HG02885 (cell line): ENCODE measurements at regions not wholly inside any gene's neighbourhood (a gene's known extent, or its start where the extent isn't known, plus 50 kb on each side); places are given as distances from the start of the nearest gene placed in this dataset.
A peak's percentile ranks its signal among the peaks of the same experiment; 100 is the strongest.
"Not testable (repeated sequence)": the region's sequence is repeated elsewhere in the genome, so short reads cannot be mapped to it uniquely, and the experiment has no call there.

Experiments
- ATAC-seq: cut with Tn5 transposase; IDR thresholded peaks from one replicate; pipeline ENCODE4 v1.9.1; 2021; ENCODE audit warnings: mild to moderate bottlenecking; ENCODE audit not compliant: unreplicated experiment, poor library complexity

DNA sequence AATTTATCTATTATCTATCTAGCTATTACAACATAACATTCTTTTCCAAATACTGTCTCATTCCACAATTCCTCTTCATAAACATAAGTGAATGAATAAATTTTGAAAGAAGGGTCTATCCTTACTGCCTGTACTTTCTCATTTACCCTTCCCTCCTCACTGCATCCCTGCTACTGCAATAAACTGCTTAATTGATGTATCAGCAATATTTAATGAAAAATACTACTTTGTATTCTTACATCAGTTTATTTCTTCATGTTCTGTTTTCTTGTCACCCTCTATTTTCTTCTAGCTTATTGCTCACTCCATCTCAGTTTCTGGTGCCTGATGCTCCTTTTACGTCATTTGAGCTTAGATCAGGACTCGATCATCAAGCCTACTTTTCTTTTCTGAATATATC lies 695.7 kb upstream of the ATXN7L3B start:
- ATAC-seq = no peak

- no peak for ATAC-seq
Measured at GRCh38 chr12:73863546-73863945, 674.1 kb upstream of the ATXN7L3B start.

DNA sequence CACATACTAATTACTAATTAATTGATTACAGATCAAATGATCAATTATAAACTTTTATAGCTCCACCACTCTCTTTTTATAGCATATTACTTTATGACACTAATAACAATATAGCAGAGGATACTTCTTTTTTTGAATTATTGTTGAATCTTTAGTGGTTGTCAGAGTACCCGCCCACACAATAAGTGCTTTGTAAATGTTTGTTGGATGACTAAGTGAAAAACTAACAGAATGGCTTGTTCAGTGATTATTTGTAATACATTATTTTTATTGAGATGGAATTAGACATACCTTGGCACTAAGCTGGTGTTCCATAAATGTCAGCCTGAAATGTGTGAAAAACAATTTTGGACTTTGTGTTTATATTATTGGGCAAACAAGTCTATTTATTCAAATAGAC lies 670.5 kb upstream of the ATXN7L3B start:
- no peak for ATAC-seq

DNA sequence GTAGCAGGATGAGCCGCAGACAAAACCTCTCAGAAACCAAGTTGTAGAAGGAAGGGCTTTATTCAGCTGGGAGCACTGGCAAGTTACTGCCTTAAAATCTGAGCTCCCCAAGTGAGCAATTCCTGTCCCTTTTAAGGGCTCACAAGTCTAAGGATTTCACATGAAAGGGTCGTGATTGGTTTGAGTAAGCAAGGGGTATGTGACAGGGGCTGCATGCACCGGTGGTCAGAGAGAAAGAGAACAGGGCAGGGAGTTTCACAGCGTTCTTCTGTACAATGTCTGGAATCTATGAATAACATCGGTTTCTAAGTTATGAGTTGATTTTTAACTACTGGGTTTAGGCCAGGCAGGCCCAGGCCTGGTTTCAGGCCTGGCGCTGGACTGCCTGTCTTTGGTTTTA lies 660.3 kb upstream of the ATXN7L3B start:
- ATAC-seq = not testable (repeated sequence)

DNA sequence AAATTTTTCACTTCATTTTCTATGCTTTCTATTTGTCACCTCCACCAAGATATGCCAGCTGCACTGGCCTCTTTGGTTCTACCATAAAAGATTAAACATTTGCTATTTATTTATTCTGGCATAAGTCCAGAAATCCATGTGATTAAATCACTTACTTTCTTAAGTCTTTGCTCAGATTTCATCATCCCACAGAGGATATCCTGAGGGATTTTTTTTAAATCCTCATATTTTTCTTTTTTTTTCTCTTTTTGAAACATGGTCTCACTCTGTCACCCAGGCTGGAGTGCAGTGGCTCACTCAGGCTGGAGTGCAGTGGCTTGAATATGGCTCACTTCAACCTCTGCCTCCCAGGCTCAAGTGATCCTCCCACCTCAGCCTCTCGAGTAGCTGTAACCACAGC lies 645.4 kb upstream of the ATXN7L3B start:
- ATAC-seq = no peak

DNA sequence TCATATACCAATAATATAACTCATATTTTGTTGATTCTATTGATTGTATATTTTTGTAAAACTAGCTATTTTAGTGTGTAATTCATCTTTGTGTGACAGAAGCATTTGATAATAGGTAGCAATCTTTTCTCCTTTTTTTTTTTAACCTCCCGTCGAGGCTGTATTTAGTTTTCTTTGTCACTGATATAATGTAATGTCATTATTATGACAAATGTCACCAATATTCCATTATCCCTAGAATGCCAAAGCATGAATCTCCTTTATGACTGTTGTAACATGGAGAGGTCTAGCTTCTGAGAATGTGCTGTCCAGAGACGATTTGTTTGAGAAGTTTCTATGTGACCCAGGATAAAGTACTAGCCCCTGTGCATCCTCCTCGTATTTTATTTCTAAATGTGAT lies 639.0 kb upstream of the ATXN7L3B start:
- no peak for ATAC-seq

GRCh38 chr12:73902260-73902659 lies 635.4 kb upstream of the ATXN7L3B start:
- no peak for ATAC-seq

DNA sequence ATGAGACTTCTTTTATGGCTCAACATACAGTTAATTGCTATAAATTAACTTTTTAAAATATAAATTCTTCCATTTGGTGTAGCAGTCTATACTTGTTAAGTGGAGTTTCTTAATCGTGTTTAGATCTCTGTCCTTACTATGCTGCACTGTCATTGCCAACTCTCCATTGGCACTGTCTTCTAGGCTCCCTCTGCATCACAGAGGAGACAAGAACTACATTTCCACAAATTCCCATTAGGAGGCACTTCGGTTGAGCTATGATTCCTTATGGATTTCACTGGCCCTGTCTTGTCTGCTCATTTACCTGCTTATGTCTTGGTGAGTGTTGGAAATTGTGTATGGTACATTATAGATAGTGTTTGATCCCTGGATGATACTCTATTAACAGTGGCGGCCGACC lies 630.9 kb upstream of the ATXN7L3B start:
- ATAC-seq = no peak

DNA sequence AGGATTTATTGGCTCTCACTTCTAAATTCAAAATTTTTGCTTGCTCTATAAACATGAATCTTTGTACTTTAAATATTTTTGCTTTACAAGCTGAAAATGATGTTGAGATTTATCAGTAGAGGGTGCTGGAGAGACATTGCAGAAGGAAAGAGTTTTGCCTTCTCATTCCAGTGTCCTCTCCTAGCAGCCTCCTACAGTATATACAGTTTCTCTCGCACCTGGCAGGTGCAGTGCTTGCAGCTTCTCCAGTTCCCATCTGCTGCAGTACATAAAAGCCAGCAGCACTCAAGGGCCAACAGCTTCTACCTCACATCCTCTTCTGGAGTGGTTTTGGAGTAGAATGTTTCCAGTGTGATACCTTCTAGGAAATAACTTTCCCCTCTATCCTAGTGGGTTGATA lies 601.8 kb upstream of the ATXN7L3B start:
- no peak for ATAC-seq

DNA sequence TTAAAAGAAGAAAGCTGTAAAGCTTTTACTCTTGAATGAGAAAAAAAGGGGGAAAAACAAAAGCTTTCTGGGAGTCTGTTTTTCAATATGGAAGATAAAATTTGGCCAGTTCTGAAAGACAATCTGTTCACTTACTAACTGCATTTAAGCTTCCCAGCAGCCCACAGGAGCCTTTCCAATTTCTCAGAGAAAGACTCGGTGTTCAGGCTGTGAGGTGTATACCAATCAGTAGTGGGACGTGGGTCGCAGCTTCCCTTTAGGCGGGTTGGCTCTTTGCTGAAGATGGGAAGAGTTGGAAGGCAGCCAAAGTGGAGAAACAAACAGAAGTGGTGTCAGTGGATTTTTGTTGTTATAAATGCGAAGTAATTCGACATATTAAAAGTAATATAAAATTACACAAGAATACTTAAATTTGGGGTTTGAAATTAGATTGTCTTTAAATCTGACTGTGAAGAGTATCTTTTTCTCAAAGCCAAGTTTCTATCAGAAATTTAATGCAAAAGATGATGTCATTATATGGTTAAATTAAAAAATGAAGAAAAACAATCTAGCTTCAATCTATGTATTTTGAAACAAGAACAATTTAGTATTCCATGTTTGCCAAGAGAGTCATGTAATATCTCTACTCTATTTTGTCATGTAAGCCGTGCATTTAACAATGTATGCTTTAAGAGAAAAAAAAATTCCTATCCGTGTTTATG lies 590.2 kb upstream of the ATXN7L3B start:
- ATAC-seq = no peak

GRCh38 chr12:73950507-73950906 lies 587.1 kb upstream of the ATXN7L3B start:
- ATAC-seq = no peak

GRCh38 chr12:73951956-73952703 lies 585.5 kb upstream of the ATXN7L3B start:
- ATAC-seq = no peak

GRCh38 chr12:73964641-73965040 lies 573.0 kb upstream of the ATXN7L3B start:
- ATAC-seq = no peak

DNA sequence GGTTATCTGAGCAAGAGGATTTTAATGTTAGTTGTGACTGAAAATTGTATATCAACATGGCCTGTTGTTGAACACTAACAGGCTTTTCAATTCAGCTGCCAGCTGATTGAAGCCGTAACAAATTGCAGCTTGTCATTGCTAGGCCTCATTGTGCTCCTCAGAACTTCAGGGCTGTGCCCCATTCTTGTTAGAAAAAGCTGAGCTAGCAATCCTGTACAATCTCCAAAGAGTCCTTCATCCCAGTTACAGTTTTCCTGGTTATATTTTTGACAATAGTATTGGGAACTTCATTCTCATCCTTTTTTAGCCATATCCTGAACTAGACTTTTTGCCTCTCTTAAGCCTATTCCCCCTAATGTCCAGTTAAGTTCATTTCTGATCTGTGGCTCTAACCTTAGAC lies 564.1 kb upstream of the ATXN7L3B start:
- no peak for ATAC-seq

GRCh38 chr12:73984552-73984951 lies 553.1 kb upstream of the ATXN7L3B start:
- ATAC-seq = no peak

GRCh38 chr12:73991138-73991537 lies 546.5 kb upstream of the ATXN7L3B start:
- no peak for ATAC-seq

GRCh38 chr12:73998894-73999293 lies 538.7 kb upstream of the ATXN7L3B start:
- ATAC-seq = no peak

GRCh38 chr12:74015118-74015517 lies 522.5 kb upstream of the ATXN7L3B start:
- ATAC-seq = no peak

DNA sequence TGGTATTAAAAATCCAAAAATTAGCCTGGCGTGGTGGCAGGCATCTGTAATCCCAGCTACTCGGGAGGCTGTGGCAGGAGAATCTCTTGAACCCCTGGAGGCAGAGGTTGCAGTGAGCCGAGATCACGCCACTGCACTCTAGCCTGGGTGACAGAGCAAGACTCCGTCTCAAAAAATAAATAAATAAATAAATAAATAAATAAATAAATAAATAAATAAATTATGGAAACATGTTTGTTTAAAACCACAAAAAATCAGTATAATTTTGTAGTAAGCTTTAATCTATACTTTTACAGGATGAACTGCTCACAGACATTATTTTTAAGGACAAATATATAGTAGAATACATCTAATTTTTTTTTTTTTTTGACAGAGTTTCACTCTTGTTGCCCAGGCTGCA lies 521.3 kb upstream of the ATXN7L3B start:
- ATAC-seq = not testable (repeated sequence)

DNA sequence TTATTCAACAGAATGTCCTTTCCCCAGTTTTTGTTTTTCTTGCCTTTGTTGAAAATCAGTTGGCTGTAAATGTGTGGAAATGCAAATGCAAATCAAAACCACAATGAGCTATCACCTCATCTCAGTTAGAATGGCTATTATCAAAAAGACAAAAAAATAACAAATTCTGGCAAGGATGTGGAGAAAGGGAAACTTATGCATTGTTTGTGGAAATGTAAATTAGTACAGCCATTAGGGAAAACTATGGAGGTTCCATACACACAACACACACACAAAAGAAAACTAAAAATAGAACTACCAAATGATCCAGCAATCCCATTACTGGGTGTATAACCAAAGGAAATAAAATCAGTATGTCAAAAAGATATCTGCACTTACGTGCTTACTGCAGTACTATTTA lies 518.8 kb upstream of the ATXN7L3B start:
- no peak for ATAC-seq

DNA sequence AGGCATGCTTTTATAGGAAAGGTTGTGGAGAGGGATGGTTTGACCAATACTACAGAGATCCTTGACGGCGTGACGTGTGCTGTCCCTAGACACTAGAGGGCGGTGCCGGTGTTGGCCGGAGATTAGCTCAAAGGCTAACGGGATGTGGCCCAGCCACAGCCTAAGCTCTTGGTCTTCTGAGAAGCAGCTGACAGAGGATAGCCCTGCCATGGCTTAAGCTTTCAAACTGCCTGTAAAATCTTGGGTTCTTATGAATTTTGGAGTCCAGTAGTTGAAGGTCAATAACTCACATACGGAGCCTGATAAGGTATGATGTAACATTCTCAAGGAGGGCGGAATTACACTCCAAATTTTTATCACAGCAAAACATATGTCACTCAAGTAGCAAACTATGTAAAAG lies 515.7 kb upstream of the ATXN7L3B start:
- peak; percentile 100 for ATAC-seq

DNA sequence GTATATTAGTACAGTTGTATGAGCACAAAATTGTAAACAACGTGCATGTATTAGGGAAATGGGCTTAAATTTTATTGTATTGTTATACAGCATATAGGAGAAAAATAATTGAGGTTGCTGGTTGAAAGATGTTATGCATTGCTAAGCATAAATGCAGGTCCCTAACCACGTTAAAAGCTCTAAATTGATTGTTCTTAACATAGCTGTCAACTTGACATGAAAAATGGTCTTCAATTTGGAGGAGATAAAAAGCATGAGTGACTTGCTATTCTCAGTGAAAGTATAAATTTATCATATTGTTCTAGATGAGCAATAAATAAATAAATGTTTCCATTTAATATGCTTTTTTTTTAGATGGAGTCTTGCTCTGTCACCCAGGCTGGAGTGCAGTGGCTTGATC lies 506.6 kb upstream of the ATXN7L3B start:
- ATAC-seq = no peak
